ENCODE measurements at regions not wholly inside any gene's neighbourhood (a gene's known extent, or its start where the extent isn't known, plus 50 kb on each side); places are given as distances from the start of the nearest gene placed in this dataset.

- TF ChIP-seq CTCF (optimal IDR thresholded peaks at IDR 0.05 in 1 of 3, IDR thresholded peaks at IDR 0.05 in 1 of 3, conservative IDR thresholded peaks at IDR 0.05 in 1 of 3; ENCODE audit: extremely low read depth in 1 of 3, insufficient read depth in 2 of 3, low read length in 3 of 3) (no peak), EZH2 (IDR thresholded peaks at IDR 0.05; ENCODE audit: low read length) (no peak)
These were observed 82.2 kb upstream of the SLC22A16 start for GRCh38 chr6:110558575-110558974.

All from keratinocyte (primary cell).